IMR-90 (cell line): ENCODE measurements at regions not wholly inside any gene's neighbourhood (a gene's known extent, or its start where the extent isn't known, plus 50 kb on each side); places are given as distances from the start of the nearest gene placed in this dataset.

Source experiments
- ATAC-seq: fragments of 200-7000 bp; cut with Tn5 transposase; 2 replicates; pipeline ENCODE4 v1.9.1; 2020; ENCODE audit warnings: low read depth, mild to moderate bottlenecking, moderate library complexity
- BruUV-seq: library from RNA; stranded (reverse); fragments of 400-500 nt; replicated peaks from 2 replicates; lab custom pipeline; 2021; lab: Mats Ljungman, UMichigan
- CTCF ChIA-PET: fragments of 300-600 bp; formaldehyde crosslinking; extraction: SDS; loops from one replicate; lab custom pipeline; 2021; ENCODE audit warnings: antibody characterized with exemption; lab: Yijun Ruan, JAX
- POLR2A ChIA-PET: fragments of 300-600 bp; sonication (Branson Sonifier 250); formaldehyde crosslinking; loops from one replicate; lab custom pipeline; 2022; ENCODE audit warnings: antibody characterized with exemption; ENCODE audit not compliant: unreplicated experiment; lab: Charles Lee
- DNase-seq: peaks from one replicate; pipeline ENCODE4 v3.0.0; 2013
- H2AFZ ChIP-seq: replicated peaks from 2 replicates; pipeline ENCODE3; 2013; ENCODE audit warnings: low read length, mild to moderate bottlenecking; ENCODE audit not compliant: poor library complexity
- H2AK5ac ChIP-seq: 2 replicates; pipeline ENCODE4 v1.6.1; 2013; ENCODE audit warnings: low read depth, low read length, inconsistent platforms
- H2AK9ac ChIP-seq: replicated peaks from 2 replicates; pipeline ENCODE3; 2013; ENCODE audit warnings: mild to moderate bottlenecking, low read depth, low read length, moderate library complexity; ENCODE audit not compliant: poor library complexity
- H2BK120ac ChIP-seq: 2 replicates; pipeline ENCODE4 v1.6.1; 2013; ENCODE audit warnings: low read depth, low read length, inconsistent platforms
- H2BK15ac ChIP-seq: 3 replicates; pipeline ENCODE4 v1.6.1; 2013; ENCODE audit warnings: low read depth, low read length, inconsistent platforms
- H2BK20ac ChIP-seq: 2 replicates; pipeline ENCODE4 v1.6.1; 2013; ENCODE audit warnings: low read depth, mild to moderate bottlenecking, inconsistent platforms, low read length, moderate library complexity
- H2BK5ac ChIP-seq: 2 replicates; pipeline ENCODE4 v1.6.1; 2013; ENCODE audit warnings: mild to moderate bottlenecking, low read depth, low read length, inconsistent platforms; ENCODE audit not compliant: poor library complexity, severe bottlenecking
- H3K14ac ChIP-seq: replicated peaks from 2 replicates; pipeline ENCODE4 v1.6.1; 2013; ENCODE audit warnings: low read depth, low read length, inconsistent platforms
- H3K18ac ChIP-seq: 2 replicates; pipeline ENCODE4 v1.6.1; 2013; ENCODE audit warnings: low read depth, low read length, control low read depth
- H3K23ac ChIP-seq: 2 replicates; pipeline ENCODE4 v1.6.1; 2013; ENCODE audit warnings: low read depth, low read length, inconsistent platforms
- H3K27ac ChIP-seq: 2 replicates; pipeline ENCODE4 v1.5.1; 2013; ENCODE audit warnings: mild to moderate bottlenecking, control low read depth, low read length; ENCODE audit not compliant: insufficient read depth
- H3K27me3 ChIP-seq: 2 replicates; pipeline ENCODE4 v1.6.1; 2013; ENCODE audit warnings: low read length; ENCODE audit not compliant: control insufficient read depth, insufficient read depth
- H3K36me3 ChIP-seq: 2 replicates; pipeline ENCODE4 v1.6.1; 2013; ENCODE audit warnings: low read length, mixed read lengths; ENCODE audit not compliant: control insufficient read depth, insufficient read depth
- H3K4ac ChIP-seq: 2 replicates; pipeline ENCODE4 v1.6.1; 2013; ENCODE audit warnings: low read depth, low read length, inconsistent platforms
- H3K4me1 ChIP-seq: 2 replicates; pipeline ENCODE4 v1.6.1; 2013; ENCODE audit warnings: low read length, mixed read lengths; ENCODE audit not compliant: control insufficient read depth, insufficient read depth
- H3K4me2 ChIP-seq: 2 replicates; pipeline ENCODE4 v1.6.1; 2013; ENCODE audit warnings: low read depth, mild to moderate bottlenecking, control low read depth, low read length, moderate library complexity
- H3K4me3 ChIP-seq: 2 replicates; pipeline ENCODE4 v1.5.1; 2013; ENCODE audit warnings: low read depth, mild to moderate bottlenecking, control low read depth, low read length, moderate library complexity; ENCODE audit not compliant: insufficient read depth
- H3K56ac ChIP-seq: 2 replicates; pipeline ENCODE4 v1.6.1; 2013; ENCODE audit warnings: low read length, inconsistent platforms; ENCODE audit not compliant: insufficient read depth; ENCODE audit errors: extremely low read depth
- H3K79me1 ChIP-seq, 2 experiments: 2 replicates each; pipeline ENCODE4 v1.6.1; 2013; ENCODE audit warnings: low read length in 2 of 2, inconsistent platforms in 1 of 2, low read depth in 1 of 2
- H3K9ac ChIP-seq: 2 replicates; pipeline ENCODE4 v1.6.1; 2013; ENCODE audit warnings: low read depth, low read length, control low read depth
- H3K9me1 ChIP-seq: 2 replicates; pipeline ENCODE4 v1.6.1; 2013; ENCODE audit warnings: low read length, inconsistent platforms; ENCODE audit not compliant: insufficient read depth
- H3K9me3 ChIP-seq: 2 replicates; pipeline ENCODE4 v1.6.1; 2013; ENCODE audit warnings: low read length; ENCODE audit not compliant: control insufficient read depth, insufficient read depth
- H4K20me1 ChIP-seq: 2 replicates; pipeline ENCODE4 v1.6.1; 2013; ENCODE audit warnings: low read length, inconsistent platforms; ENCODE audit not compliant: insufficient read depth
- H4K5ac ChIP-seq: 2 replicates; pipeline ENCODE4 v1.6.1; 2013; ENCODE audit warnings: mild to moderate bottlenecking, low read depth, low read length, control low read depth
- H4K8ac ChIP-seq, 2 experiments: 2 replicates each; pipeline ENCODE4 v1.6.1; 2013; ENCODE audit warnings: low read depth in 2 of 2, low read length in 2 of 2, control low read depth in 1 of 2, inconsistent platforms in 1 of 2
- H4K91ac ChIP-seq: 2 replicates; pipeline ENCODE4 v1.6.1; 2013; ENCODE audit warnings: low read depth, low read length, inconsistent platforms; ENCODE audit not compliant: insufficient read depth
- BHLHE40 ChIP-seq: fragments of 150-350 bp; IDR thresholded peaks from 2 replicates; pipeline ENCODE4 v1.6.1; 2016; ENCODE audit warnings: mild to moderate bottlenecking, low read depth, low read length
- CEBPB ChIP-seq: IDR thresholded peaks from 2 replicates; pipeline ENCODE4 v1.6.1; 2012; ENCODE audit warnings: low read depth, low read length, improper control_type of control experiment
- CHD1 ChIP-seq: IDR thresholded peaks from 2 replicates; pipeline ENCODE4 v1.6.1; 2012; ENCODE audit warnings: low read depth, low read length, improper control_type of control experiment
- MAFK ChIP-seq: IDR thresholded peaks from 2 replicates; pipeline ENCODE4 v1.6.1; 2012; ENCODE audit warnings: low read depth, low read length, improper control_type of control experiment
- NFE2L2 ChIP-seq: fragments of 150-350 bp; IDR thresholded peaks from 2 replicates; pipeline ENCODE4 v1.6.1; 2016; ENCODE audit warnings: low read depth, mild to moderate bottlenecking, low read length
- RAD21 ChIP-seq: IDR thresholded peaks from 2 replicates; pipeline ENCODE4 v1.6.1; 2012; ENCODE audit warnings: low read length, improper control_type of control experiment
- RFX5 ChIP-seq: IDR thresholded peaks from 2 replicates; pipeline ENCODE4 v1.8.0; 2012; ENCODE audit warnings: low read depth, mild to moderate bottlenecking, low read length, moderate library complexity
- SMC3 ChIP-seq: fragments of 150-350 bp; IDR thresholded peaks from 2 replicates; pipeline ENCODE4 v1.6.1; 2016; ENCODE audit warnings: low read depth, mild to moderate bottlenecking, antibody characterized with exemption, low read length, moderate library complexity
- WGBS, 2 experiments: methylation state at CpG; one replicate each; pipeline versions ENCODE4 v1.1.5 to v1.1.7; 2013; ENCODE audit warnings: missing lambda C conversion rate in 2 of 2; ENCODE audit not compliant: insufficient read length in 1 of 2; ENCODE audit errors: extremely low coverage in 2 of 2; 5-methylcytosine and 5-hydroxymethylcytosine counted together
- dilution Hi-C: fragments of 300-500 bp; cut with HindIII; formaldehyde crosslinking; loops from one replicate; pipeline ENCODE4 v1.14.3; 2018; ENCODE audit warnings: low sequenced_read_pairs; ENCODE audit not compliant: unreplicated experiment
- in situ Hi-C: fragments of 300-500 bp; cut with MboI; formaldehyde crosslinking; loops from 3 replicates; pipeline ENCODE4 v1.14.3; 2019; ENCODE audit warnings: low sequenced_read_pairs, inconsistent platforms, mixed read lengths
- intact Hi-C: fragments of 100-400 bp; cut with micrococcal nuclease; formaldehyde crosslinking; loops from 2 replicates; pipeline ENCODE4 v1.10.0; 2022

- POLR2A ChIA-PET, result no interaction called here
- no peaks in the 10 kb centered on the region for H3K79me1 ChIP-seq
- H3K9me1 ChIP-seq, result no peaks in the 10 kb centered on the region
- no peak overlapping the region for H2AK5ac ChIP-seq
- H4K8ac ChIP-seq, result no peak overlapping the region
- no peak overlapping the region for H3K23ac ChIP-seq
- H2BK15ac ChIP-seq, result no peak overlapping the region
- BruUV-seq, result no TSS peak
- H3K4me3 ChIP-seq, result no peak overlapping the region
- no peak overlapping the region for H3K9ac ChIP-seq
- no peak overlapping the region for H2AFZ ChIP-seq
- H4K91ac ChIP-seq, result no peak overlapping the region
- no peak overlapping the region for H2BK5ac ChIP-seq
- WGBS, 2 experiments, result no CpG with 5 or more reads among the region's 2 CpGs
- no peak overlapping the region for H2BK120ac ChIP-seq
- no peak for ATAC-seq
- no peak overlapping the region for H3K4me2 ChIP-seq
- CTCF ChIA-PET, result no interaction called here
- no peak overlapping the region for H3K14ac ChIP-seq
- intact Hi-C loops, result no loop called here
- H4K20me1 ChIP-seq, result no peaks in the 10 kb centered on the region
- in situ Hi-C loops, result no loop called here
- no peak overlapping the region for H3K56ac ChIP-seq
- dilution Hi-C loops, result no loop called here
- no peak overlapping the region for H3K27ac ChIP-seq
- peaks cover 4% of the 10 kb centered on the region; the same call in 1 of the 2 replicates for H3K27me3 ChIP-seq
- H3K9me3 ChIP-seq, result no peaks in the 10 kb centered on the region
- H2BK20ac ChIP-seq, result no peak overlapping the region
- H2AK9ac ChIP-seq, result no peak overlapping the region
- no peaks in the 10 kb centered on the region for H3K36me3 ChIP-seq
- TF ChIP-seq CEBPB, result no peak
- no peak for TF ChIP-seq RFX5
- TF ChIP-seq MAFK, result no peak
- no peak for TF ChIP-seq BHLHE40
- TF ChIP-seq CHD1, result no peak
- no peak for TF ChIP-seq RAD21
- no peak for TF ChIP-seq NFE2L2
- no peak for TF ChIP-seq SMC3
- no peaks in the 10 kb centered on the region for H3K4me1 ChIP-seq
- no peak overlapping the region for H4K5ac ChIP-seq
- no peak for DNase-seq
- H3K18ac ChIP-seq, result no peak overlapping the region
- no peak overlapping the region for H3K4ac ChIP-seq
Measured at GRCh38 chr15:26065723-26066122, 202.6 kb upstream of the ATP10A start.
